ENCODE measurements at regions not wholly inside any gene's neighbourhood (a gene's known extent, or its start where the extent isn't known, plus 50 kb on each side); places are given as distances from the start of the nearest gene placed in this dataset.

DNA sequence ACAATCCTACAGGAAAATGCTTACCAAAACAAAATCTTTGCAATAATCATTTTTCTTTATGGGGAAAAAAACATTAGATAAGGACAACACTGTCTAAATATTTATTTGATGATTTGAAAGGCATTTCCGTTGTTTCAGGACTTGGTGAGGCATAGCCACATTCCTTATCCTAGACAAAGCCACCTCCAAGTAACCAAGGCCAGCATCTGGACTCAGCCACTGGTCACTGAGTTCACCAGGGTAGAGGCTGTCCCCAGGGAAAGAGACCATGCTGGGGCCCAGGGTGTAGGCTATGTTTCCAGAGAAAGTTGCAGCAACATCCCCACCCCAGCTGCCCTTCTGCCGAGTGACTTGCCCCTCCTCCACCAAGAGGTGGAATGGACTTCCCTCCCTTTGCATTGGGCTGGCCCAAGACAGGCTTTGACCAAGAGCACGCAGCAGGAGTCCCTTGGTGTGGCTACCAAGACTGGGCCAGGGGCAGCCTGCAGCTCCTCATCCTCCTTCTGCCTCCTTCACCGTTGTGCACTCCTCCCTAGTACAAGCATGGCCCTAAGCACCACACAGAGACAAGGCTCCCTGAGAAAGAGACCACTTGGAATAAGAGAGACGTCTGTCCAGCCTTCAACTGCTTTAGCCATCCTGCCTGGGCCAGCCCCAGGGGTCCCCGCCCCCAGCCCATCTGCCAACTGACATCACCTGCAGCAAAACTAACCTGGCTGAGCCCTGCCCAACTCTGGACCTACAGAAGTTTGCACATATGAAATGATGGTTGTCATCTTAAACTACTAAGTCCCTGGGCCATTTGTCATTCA is 68.1 kb upstream of the SPIN1 start:
- H3K27ac ChIP-seq: no peak overlapping the region
- TF ChIP-seq, protein P1, sequence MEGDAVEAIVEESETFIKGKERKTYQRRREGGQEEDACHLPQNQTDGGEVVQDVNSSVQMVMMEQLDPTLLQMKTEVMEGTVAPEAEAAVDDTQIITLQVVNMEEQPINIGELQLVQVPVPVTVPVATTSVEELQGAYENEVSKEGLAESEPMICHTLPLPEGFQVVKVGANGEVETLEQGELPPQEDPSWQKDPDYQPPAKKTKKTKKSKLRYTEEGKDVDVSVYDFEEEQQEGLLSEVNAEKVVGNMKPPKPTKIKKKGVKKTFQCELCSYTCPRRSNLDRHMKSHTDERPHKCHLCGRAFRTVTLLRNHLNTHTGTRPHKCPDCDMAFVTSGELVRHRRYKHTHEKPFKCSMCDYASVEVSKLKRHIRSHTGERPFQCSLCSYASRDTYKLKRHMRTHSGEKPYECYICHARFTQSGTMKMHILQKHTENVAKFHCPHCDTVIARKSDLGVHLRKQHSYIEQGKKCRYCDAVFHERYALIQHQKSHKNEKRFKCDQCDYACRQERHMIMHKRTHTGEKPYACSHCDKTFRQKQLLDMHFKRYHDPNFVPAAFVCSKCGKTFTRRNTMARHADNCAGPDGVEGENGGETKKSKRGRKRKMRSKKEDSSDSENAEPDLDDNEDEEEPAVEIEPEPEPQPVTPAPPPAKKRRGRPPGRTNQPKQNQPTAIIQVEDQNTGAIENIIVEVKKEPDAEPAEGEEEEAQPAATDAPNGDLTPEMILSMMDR (IDR thresholded peaks at IDR 0.05; ENCODE audit: low read depth, low read length): no peak
- DNase-seq: no peak

DNA sequence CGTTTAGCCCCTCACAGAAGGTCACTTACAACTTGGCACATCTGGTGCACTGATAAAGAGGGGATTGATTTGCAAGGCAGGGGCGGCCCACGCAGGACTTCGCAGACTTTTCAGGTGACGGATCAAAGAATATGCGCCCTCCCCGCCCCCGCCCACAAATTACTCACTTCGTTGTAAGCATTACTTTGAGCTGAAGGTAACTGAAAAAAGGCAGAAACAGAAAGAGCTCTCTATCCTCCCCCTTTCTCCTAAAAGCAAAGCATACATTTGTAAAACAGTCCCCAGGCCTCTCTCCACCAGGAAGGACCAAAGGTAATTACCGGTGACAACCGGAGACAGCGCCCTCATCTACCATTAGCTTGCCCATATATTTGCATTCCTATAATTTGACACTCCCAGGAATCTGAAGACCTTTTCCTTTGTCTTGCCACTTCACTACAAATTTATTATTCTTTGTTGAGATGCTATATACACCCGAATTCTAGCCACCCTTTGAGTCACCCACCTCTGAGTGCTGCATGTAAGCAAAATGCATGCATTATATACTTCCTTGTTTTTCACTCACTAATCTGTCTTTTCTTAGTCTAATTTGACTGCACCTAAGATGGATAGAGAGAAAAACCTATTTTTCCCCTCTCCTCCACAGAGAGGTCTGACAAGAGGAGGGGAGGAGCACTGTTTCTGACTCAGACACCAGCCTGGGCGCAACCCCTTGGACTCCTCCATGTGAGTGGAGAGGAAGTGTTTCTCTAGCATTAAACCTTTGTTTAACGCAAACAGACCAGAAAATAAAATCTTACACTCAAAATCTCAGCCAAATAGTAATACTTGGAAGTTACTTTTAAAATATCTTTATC is 74.7 kb upstream of the SPIN1 start:
- no peaks in the 10 kb centered on the region for H3K36me3 ChIP-seq
- H3K27ac ChIP-seq: no peak overlapping the region
- TF ChIP-seq, protein P1 (IDR thresholded peaks at IDR 0.05; ENCODE audit: low read depth, low read length): no peak
- H3K27me3 ChIP-seq (ENCODE audit: insufficient read depth, low read depth, severe bottlenecking): no peaks in the 10 kb centered on the region
- no peak overlapping the region for H3K4me3 ChIP-seq (ENCODE audit: low read depth, low read length)
- DNase-seq: no peak
- H3K9me3 ChIP-seq (ENCODE audit: severe bottlenecking): peaks cover 5% of the 10 kb centered on the region

More for the DNA sequence above, 68.1 kb upstream of the SPIN1 start:
- Histone ChIP-seq H3K4me3 (ENCODE audit: low read depth, low read length) (no peak overlapping the region), H3K9me3 (ENCODE audit: severe bottlenecking) (peaks cover 5% of the 10 kb centered on the region), H3K27me3 (ENCODE audit: insufficient read depth, low read depth, severe bottlenecking) (no peaks in the 10 kb centered on the region), H3K36me3 (no peaks in the 10 kb centered on the region)

DNA sequence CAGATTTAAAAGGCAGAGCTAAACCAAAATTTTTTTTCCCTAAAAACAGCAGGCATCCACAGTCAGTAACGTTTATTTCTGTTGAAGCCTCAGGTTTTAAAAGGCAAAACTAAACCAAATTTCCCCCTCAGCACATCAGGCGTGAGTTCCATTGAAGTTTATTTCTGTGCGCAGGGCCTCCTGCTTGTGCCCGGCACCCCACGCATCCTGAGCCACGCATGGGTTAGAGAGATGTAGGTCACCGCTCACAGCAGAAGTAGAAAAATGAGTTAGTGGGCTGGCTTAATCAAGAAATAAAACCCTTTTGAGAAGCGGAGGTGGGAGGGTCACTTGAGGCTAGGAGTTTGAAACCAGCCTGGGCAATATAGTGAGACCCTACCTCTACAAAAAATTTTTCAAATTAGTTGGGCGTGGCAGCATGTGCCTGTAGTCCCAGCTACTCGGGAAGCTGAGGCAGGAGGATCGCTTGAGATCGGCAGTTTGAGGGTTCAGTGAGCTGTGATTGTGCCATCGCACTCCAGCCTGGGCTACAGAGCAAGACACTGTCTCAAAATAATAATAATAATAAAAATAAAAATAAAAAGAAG is 75.6 kb upstream of the SPIN1 start:
- no peak for DNase-seq
- Histone ChIP-seq H3K4me3 (ENCODE audit: low read depth, low read length) (no peak overlapping the region), H3K27ac (no peak overlapping the region), H3K27me3 (ENCODE audit: insufficient read depth, low read depth, severe bottlenecking) (no peaks in the 10 kb centered on the region), H3K36me3 (no peaks in the 10 kb centered on the region), H3K9me3 (ENCODE audit: severe bottlenecking) (peaks cover 5% of the 10 kb centered on the region)
- TF ChIP-seq, protein P1 (IDR thresholded peaks at IDR 0.05; ENCODE audit: low read depth, low read length): no peak

DNA sequence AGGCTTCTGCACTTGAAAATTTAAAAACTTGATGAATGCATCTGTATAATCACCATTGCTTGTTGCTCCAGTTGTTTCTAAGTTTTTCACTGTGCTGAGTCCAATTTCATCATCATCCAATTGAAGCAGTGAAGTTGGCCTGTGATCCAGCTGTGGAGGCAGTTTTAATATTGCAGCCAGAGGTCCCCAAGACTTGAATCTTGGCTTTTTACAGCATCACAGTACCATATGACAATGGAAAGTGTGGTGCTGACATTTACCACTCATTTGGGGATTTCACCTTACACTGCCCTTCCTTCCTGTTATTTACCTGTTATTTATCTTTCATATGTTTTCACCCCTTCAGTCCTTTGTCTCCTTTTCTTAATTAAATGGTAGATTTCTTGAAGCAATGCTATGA is 76.2 kb upstream of the SPIN1 start:
- TF ChIP-seq, protein P1 (IDR thresholded peaks at IDR 0.05; ENCODE audit: low read depth, low read length): no peak
- no peak for DNase-seq
- Histone ChIP-seq H3K27ac (no peak overlapping the region), H3K27me3 (ENCODE audit: insufficient read depth, low read depth, severe bottlenecking) (no peaks in the 10 kb centered on the region), H3K36me3 (no peaks in the 10 kb centered on the region), H3K4me3 (ENCODE audit: low read depth, low read length) (no peak overlapping the region), H3K9me3 (ENCODE audit: severe bottlenecking) (peaks cover 5% of the 10 kb centered on the region)

DNA sequence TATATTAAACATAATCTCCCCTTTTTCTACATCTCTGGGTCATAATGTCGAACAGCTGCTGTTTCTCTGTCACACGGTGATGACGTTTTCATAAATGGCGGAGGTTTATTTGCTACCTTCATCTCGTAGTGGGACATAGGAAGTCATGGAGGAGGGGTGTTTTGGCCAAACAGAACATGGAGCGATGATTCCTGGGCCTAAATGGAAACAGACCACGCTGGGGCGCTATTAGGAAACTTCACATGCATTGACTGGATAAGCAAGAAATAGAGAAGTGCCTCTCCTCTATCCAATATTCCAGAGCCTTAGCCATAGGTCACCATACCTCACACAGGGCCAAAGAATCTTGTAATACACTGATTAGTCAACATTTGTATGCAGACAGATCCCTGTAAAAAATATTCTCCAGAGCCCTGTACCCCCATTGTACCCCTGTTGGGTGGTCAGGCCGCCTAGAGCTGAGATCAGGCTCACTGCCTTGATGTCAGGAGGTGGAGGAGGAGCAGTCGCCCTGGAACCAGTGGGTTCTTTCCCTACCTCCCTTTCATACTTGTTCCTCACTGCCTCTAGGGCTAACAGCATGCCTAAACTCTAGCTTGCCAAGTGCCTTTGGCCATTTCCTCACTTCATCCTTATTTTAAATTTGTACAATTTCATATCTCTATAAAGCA is 77.8 kb upstream of the SPIN1 start:
- H3K9me3 ChIP-seq (ENCODE audit: severe bottlenecking): peaks cover 2% of the 10 kb centered on the region
- H3K27ac ChIP-seq: no peak overlapping the region
- TF ChIP-seq, protein P1 (IDR thresholded peaks at IDR 0.05; ENCODE audit: low read depth, low read length): no peak
- H3K4me3 ChIP-seq (ENCODE audit: low read depth, low read length): no peak overlapping the region
- no peaks in the 10 kb centered on the region for H3K36me3 ChIP-seq
- DNase-seq: no peak
- H3K27me3 ChIP-seq (ENCODE audit: insufficient read depth, low read depth, severe bottlenecking): no peaks in the 10 kb centered on the region
